OCI-LY1 (cell line): ENCODE measurements at regions not wholly inside any gene's neighbourhood (a gene's known extent, or its start where the extent isn't known, plus 50 kb on each side); places are given as distances from the start of the nearest gene placed in this dataset.

Experiments
- H2AFZ ChIP-seq: fragments of 200-600 bp; sonication (generic), shearing (Covaris generic); 2 replicates; pipeline ENCODE4 v1.6.0; 2014; ENCODE audit warnings: antibody characterized with exemption, mild to moderate bottlenecking, low read length
- H3F3A ChIP-seq: fragments of 200-600 bp; sonication (generic), shearing (Covaris generic); 2 replicates; pipeline ENCODE4 v1.6.0; 2014; ENCODE audit warnings: mild to moderate bottlenecking, antibody characterized with exemption, low read length, moderate library complexity; ENCODE audit not compliant: insufficient read depth
- H3K27ac ChIP-seq: fragments of 200-600 bp; sonication (generic); 2 replicates; pipeline ENCODE4 v1.5.1; 2014; ENCODE audit warnings: low read length, mixed run types, mild to moderate bottlenecking, low read depth; ENCODE audit not compliant: poor library complexity, severe bottlenecking
- H3K27me3 ChIP-seq: fragments of 200-600 bp; sonication (generic); 2 replicates; pipeline ENCODE4 v1.6.0; 2014; ENCODE audit warnings: antibody characterized with exemption, mild to moderate bottlenecking, low read length, moderate library complexity; ENCODE audit not compliant: insufficient read depth
- H3K36me3 ChIP-seq: fragments of 200-600 bp; sonication (generic); 2 replicates; pipeline ENCODE4 v1.6.1; 2014; ENCODE audit warnings: mild to moderate bottlenecking, antibody characterized with exemption, low read length, moderate library complexity, mixed read lengths; ENCODE audit not compliant: insufficient read depth
- H3K4me1 ChIP-seq: fragments of 200-600 bp; sonication (generic); 2 replicates; pipeline ENCODE4 v1.5.1; 2014; ENCODE audit warnings: mild to moderate bottlenecking, low read length, moderate library complexity; ENCODE audit not compliant: insufficient read depth, severe bottlenecking
- H3K4me2 ChIP-seq: fragments of 200-600 bp; sonication (generic), shearing (Covaris generic); 2 replicates; pipeline ENCODE4 v1.6.1; 2014; ENCODE audit warnings: low read length
- H3K4me3 ChIP-seq: fragments of 200-600 bp; sonication (generic); 2 replicates; pipeline ENCODE4 v1.5.1; 2014; ENCODE audit warnings: low read length, low read depth, mild to moderate bottlenecking, mixed read lengths; ENCODE audit not compliant: poor library complexity, severe bottlenecking
- H3K79me2 ChIP-seq: fragments of 200-600 bp; shearing (Covaris generic); 2 replicates; pipeline ENCODE4 v1.6.1; 2016; ENCODE audit warnings: mixed run types, low read length, mixed read lengths; ENCODE audit not compliant: insufficient read depth
- H3K9ac ChIP-seq: fragments of 200-600 bp; sonication (generic), shearing (Covaris generic); 2 replicates; pipeline ENCODE4 v1.6.1; 2014; ENCODE audit warnings: mild to moderate bottlenecking, low read length, mixed read lengths
- H3K9me2 ChIP-seq: fragments of 200-600 bp; sonication (generic), shearing (Covaris generic); 2 replicates; pipeline ENCODE4 v1.6.1; 2014; ENCODE audit warnings: low read depth, mild to moderate bottlenecking, low read length, mixed read lengths
- H3K9me3 ChIP-seq: fragments of 200-600 bp; shearing (Covaris generic); 2 replicates; pipeline ENCODE4 v1.6.1; 2014; ENCODE audit warnings: low read length, mixed read lengths
- H4K20me1 ChIP-seq: fragments of 200-600 bp; sonication (generic), shearing (Covaris generic); 2 replicates; pipeline ENCODE4 v1.6.0; 2016; ENCODE audit warnings: mild to moderate bottlenecking, low read length; ENCODE audit not compliant: insufficient read depth
- CTCF ChIP-seq: fragments of 200-600 bp; sonication (generic), shearing (Covaris generic); IDR thresholded peaks from 2 replicates; pipeline ENCODE4 v1.5.1; 2017; ENCODE audit warnings: mild to moderate bottlenecking, antibody characterized with exemption, low read length, moderate library complexity, mixed read lengths
- EZH2 ChIP-seq: fragments of 200-600 bp; sonication (generic), shearing (Covaris generic); IDR thresholded peaks from 2 replicates; pipeline ENCODE4 v1.8.0; 2017; ENCODE audit warnings: borderline replicate concordance, mixed run types, mild to moderate bottlenecking, antibody characterized with exemption, low read length, moderate library complexity, mixed read lengths

- Histone ChIP-seq H3K36me3 (no peaks in the 10 kb centered on the region), H3K9me2 (no peaks in the 10 kb centered on the region), H3F3A (no peaks in the 10 kb centered on the region), H3K9ac (no peak overlapping the region), H4K20me1 (no peaks in the 10 kb centered on the region), H3K4me2 (no peak overlapping the region), H3K79me2 (no peaks in the 10 kb centered on the region), H3K27ac (no peak overlapping the region), H3K27me3 (no peaks in the 10 kb centered on the region), H3K9me3 (no peaks in the 10 kb centered on the region), H2AFZ (no peak overlapping the region), H3K4me3 (no peak overlapping the region), H3K4me1 (peaks cover 8% of the 10 kb centered on the region)
- no peak for TF ChIP-seq EZH2
- no peak for TF ChIP-seq CTCF
Observed at GRCh38 chr2:142592171-142592570, 285.3 kb upstream of the KYNU start.

GRCh38 chr2:142591420-142591819 lies 286.0 kb upstream of the KYNU start:
- Histone ChIP-seq H3K9ac (no peak overlapping the region), H4K20me1 (no peaks in the 10 kb centered on the region), H3K79me2 (no peaks in the 10 kb centered on the region), H3K27ac (no peak overlapping the region), H3K4me3 (no peak overlapping the region), H3K36me3 (no peaks in the 10 kb centered on the region), H3F3A (no peaks in the 10 kb centered on the region), H3K4me1 (peaks cover 16% of the 10 kb centered on the region), H2AFZ (no peak overlapping the region), H3K4me2 (no peak overlapping the region), H3K9me3 (no peaks in the 10 kb centered on the region), H3K27me3 (no peaks in the 10 kb centered on the region), H3K9me2 (no peaks in the 10 kb centered on the region)
- no peak for TF ChIP-seq EZH2
- TF ChIP-seq CTCF, result no peak

GRCh38 chr2:142588269-142588668 lies 289.2 kb upstream of the KYNU start:
- Histone ChIP-seq H3K4me1 (peaks cover 26% of the 10 kb centered on the region), H3K27ac (no peak overlapping the region)

More at GRCh38 chr2:142588269-142588668, 289.2 kb upstream of the KYNU start:
- H3K4me2 ChIP-seq, result no peak overlapping the region
- TF ChIP-seq CTCF (no peak), EZH2 (no peak)
- H3F3A ChIP-seq, result no peaks in the 10 kb centered on the region
- no peaks in the 10 kb centered on the region for H4K20me1 ChIP-seq
- no peaks in the 10 kb centered on the region for H3K9me2 ChIP-seq
- H3K9ac ChIP-seq, result no peak overlapping the region
- no peak overlapping the region for H3K4me3 ChIP-seq
- H3K79me2 ChIP-seq, result no peaks in the 10 kb centered on the region
- H3K27me3 ChIP-seq, result no peaks in the 10 kb centered on the region
- H3K9me3 ChIP-seq, result no peaks in the 10 kb centered on the region; the same call in 1 of the 2 replicates
- H3K36me3 ChIP-seq, result no peaks in the 10 kb centered on the region
- no peak overlapping the region for H2AFZ ChIP-seq
